Right forelimb (tissue), 1 donor: ENCODE measurements at regions not wholly inside any gene's neighbourhood (a gene's known extent, or its start where the extent isn't known, plus 50 kb on each side); places are given as distances from the start of the nearest gene placed in this dataset.

ENCODE experiments used
- DNase-seq: peaks from one replicate; pipeline ENCODE4 v3.0.0-alpha.2; 2018

DNA sequence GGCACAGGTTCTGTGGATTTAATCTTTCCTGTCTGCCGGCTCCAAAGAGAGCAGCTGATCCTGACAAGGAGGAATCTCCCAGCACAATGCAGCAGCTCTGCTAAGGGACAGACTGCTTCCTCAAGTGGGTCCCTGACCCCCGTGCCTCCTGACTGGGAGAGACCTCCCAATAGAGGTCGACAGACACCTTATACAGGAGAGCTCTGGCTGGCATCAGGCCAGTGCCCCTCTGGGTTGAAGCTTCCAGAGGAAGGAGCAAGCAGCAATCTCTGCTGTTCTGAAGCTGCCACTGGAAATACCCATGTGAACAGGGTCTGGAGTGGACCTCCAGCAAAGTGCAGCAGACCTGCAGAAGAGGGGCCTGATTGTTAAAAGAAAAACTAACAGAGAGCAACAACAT, 630.2 kb upstream of the FTMT start:
- DNase-seq, result no peak

DNA sequence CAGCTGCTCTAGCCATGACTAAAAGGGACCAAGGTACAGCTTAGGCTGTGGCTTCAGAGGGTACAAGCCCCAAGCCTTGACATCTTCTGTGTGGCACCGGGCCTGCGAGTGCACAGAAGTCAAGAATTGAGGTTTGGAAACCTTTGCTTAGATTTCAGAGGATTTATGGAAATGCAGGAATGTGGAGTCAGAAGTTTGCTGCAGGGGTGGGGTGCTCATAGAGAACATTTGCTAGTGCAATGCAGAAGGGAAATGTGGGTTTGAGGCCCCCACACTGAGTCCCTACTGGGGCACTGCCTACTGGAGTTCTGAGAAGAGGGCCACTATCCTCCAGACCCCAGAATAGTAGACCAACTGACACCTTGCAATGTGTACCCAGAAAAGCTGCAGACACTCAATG, 624.9 kb upstream of the FTMT start:
- DNase-seq, result no peak

DNA sequence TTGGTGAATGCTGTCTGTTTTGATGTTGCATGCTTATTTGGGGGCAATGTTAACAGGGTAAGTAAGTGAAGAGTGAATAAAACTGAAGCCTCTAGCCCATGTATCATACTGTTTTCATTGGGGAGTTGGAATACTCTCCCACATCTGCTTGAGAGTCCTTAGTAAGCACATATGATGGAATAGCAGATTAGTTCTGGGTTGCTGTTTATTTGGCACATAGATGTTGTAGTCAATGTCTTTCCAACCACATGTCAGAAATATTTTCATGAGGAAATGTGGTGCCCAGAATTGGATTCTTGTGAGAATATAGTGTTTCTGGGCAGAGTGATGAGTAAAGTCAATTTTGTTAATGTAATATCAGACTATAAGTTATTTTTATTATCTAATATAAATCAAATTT, 611.7 kb upstream of the FTMT start:
- no peak for DNase-seq

DNA sequence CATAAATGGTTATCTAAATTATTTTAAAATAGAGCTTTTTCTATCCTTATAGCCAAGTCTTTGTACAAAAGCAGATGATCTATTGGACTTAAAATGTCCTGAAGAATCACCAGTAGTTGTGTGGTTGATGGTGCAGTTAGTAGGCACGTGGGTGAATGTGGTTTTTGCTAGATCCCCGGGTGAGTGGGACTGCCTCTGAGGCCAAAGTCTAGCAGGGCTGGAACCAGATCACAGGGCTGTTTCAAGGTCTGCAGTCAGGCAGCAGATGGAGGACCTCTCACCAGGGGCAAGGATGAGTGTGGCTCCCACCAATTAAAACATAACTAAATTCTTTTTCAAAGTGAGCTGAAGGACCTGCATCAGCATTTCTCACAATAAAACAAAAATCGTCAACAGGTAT, 604.7 kb upstream of the FTMT start:
- no peak for DNase-seq

DNA sequence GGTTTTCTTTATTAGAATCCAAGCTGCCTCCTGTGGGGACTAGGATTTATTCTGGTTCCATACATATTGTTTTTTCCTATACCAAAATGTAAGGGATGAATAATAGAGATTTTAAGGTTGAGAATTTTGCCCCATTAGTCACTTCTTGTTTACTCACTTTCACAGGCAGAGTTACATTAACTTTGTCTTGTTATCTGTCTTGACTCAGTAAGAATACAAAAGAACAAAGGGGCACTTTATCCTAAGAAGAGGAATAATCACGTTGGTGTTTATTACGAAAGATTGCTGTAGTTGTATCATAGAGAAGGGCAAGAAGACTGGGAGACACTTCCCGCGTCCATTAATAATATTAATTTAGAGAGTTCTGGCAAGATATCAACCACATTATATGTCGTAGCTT, 599.7 kb upstream of the FTMT start:
- no peak for DNase-seq

DNA sequence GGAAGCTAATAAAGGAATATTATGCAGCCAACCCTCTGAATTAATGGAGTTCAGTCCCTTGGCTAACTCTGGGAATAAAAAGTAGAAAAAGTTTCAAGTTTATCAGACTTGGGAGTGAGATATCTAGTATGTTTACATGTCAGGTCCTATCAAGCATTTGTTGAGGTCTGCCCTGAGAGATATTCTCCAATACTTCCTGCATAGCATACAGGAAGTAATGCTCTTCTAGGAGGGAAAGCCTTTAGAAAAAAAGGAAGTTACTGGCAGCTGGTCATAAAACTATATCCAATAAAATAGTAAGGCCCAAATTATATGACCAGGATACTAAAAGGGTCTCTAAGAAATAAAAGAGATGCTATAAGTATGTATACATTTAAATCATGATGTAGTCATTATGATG, 594.1 kb upstream of the FTMT start:
- DNase-seq, result no peak

DNA sequence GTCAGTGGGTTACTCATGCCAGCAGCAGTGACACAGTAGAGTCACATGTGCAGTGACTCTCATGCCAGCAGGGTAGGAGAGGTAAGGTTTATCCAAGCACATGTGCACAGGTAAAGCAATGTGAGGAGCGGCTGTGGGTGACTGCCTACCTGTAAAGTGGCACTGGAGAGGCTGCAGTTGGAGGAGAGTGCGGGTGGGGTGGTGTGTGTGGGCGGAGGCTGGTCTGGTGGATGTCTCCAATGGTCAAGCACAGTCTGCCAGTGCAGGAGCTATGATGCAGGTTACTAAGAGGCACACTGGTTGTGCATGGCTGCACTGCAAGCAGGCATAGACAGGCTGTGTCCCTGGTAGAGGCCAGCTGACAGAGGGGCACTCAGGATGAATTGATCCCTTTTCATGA, 588.2 kb upstream of the FTMT start:
- no peak for DNase-seq

DNA sequence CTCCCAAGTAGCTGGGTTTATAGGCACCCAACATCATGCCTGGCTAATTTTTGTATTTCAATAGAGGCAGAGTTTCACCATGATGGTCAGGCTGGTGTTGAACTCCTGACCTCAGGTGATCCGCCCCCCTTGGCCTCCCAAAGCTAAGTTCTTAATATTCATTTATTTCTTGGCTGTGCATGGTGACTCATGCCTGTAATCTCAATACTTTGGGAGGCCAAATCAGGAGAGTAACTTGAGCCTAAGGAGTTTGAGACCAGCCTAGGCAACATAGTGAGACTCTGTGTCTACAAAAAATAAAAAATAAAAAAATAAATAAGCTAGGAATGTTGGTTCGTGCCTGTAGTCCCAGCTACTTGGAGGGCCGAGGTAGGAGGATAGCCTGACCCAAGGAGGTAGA, 587.1 kb upstream of the FTMT start:
- DNase-seq, result no peak

DNA sequence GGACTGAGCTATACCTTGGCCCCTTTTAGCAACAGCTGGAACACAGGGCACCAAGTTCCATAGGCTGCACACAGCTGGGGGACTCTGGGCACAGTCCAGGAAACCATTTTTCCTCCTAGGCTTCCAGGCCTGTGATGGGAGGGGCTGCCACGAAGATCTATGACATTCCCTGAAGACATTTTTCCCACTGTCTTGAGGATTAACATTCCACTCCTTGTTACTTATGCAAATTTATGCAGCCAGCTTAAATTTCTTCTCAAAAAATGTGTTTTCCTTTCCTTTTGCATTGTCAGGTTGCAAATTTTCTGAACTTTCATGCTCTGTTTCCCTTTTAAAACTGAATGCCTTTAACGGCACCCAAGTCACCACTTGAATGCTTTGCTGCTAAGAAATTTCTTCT, 580.1 kb upstream of the FTMT start:
- no peak for DNase-seq

DNA sequence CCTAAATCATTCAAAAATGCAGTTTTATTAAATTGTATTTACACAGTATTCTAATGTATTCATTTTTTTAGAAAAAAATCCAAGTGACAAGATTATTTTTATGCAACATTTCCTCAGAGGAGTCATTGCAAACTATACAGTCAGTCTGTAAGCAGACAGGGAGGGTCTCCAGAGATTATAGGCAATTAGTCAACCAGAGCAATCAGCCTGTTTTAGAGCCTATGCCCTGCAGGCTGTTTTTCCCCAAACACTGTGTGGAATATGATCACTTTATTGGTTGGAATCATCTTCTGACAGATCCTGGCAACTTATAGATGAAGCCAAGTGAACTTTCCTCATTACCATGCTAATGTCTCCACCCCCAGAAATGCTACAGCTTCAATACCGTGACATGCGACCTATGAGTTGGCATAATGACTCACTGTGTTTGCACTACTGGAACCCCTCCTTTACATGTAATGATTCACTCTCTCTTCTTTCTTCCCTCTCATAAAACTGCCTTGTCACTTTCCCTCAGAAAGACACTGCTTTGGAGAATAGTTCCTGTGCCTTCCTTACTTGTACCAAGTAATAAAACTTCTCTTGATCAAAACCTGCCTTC, 577.7 kb upstream of the FTMT start:
- no peak for DNase-seq

DNA sequence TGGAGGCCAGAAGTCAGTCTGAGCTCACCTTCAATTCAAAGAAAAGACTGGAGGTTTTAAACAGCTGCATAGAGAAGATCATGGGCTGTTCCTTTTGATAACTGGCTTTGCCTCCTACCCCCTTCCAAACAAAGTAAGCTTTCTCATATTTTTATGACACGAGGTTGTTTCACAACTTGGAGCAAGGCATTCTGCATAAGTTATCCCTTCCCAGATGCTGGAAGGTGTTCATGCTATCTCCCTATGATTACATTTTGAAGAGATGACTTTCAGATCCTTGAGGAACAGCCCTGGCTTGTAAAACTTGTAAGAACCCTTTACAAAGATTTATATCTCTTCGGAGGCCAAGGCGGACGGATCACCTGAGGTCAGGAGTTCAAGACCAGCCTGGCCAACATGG, 571.9 kb upstream of the FTMT start:
- no peak for DNase-seq

DNA sequence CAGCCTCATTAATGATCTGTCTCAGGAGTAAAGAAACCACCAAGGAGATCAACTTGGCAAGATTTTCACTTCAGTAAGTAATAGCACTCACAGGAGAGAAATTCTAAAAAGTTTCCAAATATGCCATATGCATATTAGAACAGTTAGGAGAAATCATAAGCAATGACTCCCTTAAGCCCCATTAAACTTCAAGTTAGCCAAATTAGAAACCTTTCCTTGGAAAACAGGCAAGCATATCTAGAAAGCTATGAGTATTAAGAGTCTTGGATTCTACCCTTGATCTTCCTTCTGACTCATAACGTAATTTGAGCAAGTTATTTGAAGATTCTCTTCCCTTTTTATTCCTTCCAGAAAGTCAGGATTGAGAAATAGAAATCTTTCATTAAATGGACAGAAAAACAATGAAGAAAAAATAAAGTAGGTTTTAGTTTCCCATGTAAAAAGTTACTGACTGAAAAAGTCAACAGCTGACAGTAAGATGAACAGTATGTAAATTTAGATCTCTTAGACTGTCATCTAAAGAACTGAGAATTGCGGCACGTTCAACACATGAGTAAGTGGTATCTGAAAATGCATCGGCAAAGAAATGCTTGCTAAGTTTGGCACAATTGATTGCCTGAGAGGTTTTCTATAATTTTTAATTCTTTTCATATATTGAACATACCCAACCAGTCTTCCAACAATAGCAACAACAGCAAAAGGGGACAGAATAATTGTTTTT, 565.7 kb upstream of the FTMT start:
- DNase-seq, result no peak

DNA sequence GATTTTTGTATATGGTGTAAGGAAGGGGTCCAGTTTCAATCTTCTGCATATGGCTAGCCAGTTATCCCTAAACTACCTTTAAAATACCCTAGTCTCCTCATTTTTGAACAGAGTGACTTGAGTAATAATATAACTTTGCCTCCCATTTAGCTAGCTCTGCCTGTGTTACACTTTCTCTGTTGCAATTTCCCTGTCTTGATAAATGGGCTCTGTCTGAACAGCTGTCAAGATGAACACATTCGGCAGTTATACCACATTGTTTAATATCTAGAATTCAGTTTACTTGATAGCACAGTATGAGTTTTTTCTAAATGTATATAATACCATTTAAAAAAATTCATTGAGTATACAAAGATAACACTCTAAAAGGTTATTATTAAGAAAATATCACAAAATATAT, 562.9 kb upstream of the FTMT start:
- no peak for DNase-seq

DNA sequence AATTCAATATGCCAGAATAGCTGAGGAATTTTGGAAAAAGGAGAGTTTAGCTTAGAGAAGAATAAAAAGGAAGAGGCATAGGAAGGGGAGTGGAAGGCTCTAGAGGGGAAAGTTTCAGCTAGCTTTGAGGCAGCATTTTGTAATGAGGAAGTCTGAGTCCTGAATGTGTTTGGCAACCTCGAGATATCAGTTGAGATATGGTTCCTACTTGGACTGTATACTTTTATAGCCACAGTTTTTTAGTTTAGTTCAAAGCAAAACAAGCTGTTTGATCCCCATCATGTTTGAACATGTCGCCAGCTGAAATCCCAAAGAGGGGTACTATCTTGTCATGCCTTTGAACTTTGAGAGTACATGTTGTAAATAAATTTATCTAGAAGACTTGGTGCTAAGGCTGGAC, 559.0 kb upstream of the FTMT start:
- no peak for DNase-seq

DNA sequence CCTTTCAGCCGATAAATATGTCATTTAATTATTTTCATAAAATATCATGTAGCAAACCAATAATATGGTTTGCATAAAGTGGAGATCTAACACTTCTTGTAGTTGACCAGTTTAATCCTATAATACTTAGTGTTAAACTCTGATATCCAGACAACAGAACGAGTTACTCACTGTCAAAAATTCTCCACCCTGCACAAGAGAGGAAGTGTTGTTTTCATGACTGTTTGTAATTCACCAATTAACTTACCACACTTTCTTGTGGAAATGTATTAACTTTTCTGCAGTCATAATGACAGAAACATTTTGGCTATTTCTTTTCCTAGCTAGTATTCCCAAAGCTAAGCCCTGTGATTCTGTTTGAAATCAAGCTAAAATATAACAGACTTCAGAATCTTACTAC, 555.3 kb upstream of the FTMT start:
- no peak for DNase-seq

DNA sequence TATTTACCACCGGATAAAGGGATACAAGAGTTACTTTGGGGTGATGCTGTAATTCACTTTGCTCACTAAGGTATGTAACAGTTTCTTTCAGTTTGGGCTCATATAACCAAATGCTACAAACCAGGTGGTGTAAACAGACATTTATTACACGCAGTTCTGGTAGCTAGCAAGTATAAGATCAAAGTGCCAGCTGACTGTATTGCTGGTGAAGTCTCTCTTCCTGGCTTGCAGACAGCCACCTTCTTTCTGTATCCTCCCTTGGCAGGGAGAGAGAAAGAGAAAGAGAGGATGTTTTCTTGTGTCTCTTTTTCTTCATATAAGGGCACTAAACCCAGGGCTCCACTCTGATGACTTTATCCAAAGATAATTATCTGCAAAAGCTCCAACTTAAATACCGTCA, 552.5 kb upstream of the FTMT start:
- no peak for DNase-seq

DNA sequence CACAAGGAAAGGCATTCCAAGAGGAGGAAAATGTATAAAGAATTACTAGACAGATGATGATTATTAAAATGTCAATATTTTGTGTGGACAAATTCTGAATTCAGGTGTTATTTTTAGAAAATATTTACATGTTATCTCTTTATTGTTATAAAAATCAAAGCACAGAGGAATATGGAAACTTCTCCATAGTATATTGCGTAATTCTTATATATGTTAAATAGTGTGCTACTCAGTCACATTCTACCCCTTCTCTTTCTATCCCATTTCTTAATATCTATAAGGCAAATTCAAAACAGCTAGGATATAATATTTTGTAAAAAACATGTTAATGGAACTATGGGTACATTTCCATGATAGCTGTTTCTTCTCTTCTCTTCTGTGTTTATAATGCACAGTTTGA, 546.8 kb upstream of the FTMT start:
- DNase-seq, result no peak

DNA sequence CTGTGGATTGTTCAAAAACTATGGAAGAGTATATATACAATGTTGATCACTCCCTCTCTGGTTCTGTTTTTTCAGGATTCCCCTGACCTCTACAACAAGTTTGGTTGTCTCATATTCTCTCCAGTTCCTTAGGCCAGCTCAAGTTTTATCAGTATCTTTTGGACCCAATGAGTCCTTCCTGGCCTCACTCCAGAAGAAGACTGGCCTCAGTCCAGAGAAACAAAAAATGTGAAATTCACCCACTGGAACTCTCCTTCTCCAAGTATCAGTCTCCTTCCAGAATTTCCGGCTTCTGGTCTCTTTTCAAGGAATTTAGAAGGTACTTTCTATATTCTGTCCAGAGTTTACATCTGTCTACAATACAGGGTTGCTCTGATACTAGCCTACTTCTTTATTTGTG, 537.8 kb upstream of the FTMT start:
- no peak for DNase-seq

DNA sequence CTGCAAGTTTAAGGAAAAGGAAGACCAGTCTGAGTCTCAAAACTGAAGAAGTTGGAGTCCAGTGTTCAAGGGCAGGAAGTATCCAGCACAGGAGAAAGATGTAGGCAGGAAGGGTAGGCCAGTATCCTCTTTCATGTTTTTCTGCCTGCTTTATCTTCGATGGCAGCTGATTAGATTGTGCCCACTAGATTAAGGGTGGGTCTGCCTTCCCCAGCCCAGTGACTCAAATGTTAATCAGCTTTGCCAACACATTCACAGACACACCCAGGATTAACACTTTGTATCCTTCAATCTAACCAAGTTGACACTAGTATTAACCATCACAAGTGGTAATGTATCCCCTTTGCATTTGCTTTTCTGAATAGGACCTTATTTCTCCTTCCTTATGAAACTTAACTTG, 535.9 kb upstream of the FTMT start:
- DNase-seq, result no peak

DNA sequence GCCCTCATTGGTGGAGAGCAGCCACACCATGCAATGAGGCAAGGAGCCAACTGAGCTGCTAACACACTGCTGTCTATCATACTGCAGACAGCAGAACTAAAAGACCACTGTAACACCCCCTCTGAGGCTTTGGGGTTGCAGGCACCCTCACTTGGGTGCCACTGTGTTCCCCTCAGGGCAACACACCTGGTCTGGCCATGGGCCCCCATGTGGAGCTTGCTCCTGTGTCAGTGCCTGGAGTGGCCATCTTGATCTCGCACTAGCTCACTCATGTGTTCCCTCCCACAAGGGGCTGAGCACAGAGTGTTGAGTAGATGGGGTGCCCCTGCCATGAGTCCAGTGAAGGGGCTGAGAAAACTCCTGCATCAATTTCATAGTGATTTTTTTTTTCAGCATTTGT, 532.4 kb upstream of the FTMT start:
- no peak for DNase-seq

DNA sequence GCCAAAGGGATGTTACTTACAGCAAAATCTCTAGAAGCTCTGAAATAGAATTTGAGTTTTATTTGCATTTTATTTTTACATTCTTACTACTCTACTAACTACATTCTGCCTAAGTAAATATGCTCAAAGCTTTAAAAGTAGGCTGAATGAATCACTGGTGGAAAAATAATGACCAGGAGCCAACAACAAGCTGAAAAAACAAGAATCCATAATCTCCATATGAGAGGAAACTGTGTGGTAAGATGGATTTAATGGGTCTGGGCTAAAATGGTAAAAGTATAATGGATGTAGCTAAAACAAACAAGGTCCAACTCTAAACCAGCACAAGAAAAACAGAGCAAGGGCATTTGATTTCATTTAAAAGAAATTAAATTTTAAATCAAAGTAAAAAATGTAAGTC, 525.8 kb upstream of the FTMT start:
- no peak for DNase-seq

DNA sequence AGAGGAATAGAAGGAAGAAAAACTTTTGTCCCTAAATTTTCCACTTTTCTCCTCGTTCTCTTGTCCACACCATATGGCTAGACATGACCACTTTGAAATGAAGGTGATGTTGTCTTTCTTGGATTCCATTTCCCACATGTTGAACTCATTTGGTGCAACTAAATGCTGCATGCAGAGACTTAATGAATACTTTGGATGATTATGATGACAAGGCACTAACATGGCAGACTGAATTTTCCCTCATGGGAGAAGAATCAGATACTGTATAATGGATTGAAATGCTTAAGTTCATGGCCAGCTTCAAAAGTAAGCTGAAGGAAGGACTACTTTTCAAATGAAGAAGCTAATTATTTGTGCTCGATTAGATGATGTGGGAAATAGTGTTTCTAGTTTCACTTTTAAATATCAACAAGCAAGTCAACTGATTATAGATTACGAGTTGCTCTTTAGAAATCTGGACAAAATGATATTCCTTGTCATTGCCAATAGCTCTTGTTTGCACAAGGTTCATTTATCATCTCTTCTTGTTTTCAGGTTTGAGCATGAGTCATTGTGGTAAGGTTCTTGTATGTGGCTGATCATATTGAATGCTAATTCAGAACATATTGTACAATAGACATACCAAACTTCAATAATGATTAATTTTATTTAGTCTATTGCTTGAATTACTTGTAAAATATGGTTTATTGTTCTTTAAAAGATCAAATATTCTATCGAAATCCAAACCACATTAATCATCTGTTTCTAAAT, 501.3 kb upstream of the FTMT start:
- no peak for DNase-seq

DNA sequence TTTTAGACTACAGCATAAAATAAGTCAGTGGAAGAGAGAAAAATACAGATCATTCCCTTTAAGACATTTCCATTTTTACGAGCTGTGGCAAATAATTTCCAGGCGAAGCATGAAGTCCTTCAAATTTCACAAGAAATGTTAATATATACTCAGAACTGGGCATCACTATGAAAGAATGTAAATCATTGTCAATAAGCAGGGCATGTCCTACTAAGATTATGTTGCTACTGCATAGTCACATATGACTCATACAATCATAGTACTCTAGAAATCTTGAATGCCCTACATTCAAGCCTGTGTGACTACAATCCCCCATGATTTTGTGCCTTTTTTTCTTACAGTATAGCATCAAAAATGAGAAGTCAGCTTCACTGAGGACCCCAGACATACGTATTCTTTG, 485.2 kb upstream of the FTMT start:
- DNase-seq, result no peak

DNA sequence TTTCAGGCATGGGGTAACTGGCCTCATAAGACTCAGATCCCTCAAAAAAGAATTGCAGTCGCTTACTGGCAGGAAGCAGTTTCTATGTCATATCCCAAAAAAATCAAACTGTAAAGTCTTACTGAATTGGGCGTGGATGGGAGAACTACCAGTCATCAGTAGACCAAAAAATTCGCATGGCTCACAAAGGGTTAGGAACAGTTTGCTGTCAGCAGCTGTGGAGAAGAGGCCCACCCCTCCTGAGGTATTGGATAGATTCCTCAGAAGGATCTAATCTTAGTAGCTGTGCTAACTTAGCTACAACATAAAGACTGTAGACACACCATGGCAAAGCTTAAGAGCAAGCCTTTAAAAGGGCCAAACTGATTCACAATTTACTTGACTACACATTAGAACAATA, 478.3 kb upstream of the FTMT start:
- DNase-seq, result no peak

DNA sequence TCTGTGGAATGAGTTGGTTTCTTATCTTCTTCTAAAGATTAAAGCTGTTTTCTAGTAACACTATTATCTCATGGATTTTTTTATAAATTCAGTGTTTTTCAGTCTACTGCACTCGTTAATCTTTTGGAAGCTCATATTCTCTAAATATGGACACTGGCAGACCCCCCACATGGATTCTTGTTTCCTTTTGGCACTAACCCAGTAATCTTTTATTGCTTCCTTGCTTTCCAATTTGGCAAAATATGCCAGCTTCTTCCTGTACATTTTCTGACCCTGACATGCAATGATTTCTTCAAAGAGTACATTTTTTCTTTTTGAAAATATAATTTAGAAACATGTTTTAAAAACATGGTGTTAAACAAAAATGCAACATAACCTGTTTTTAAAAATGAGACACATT, 474.2 kb upstream of the FTMT start:
- DNase-seq, result no peak
